HT-29 (cell line): ENCODE measurements at regions not wholly inside any gene's neighbourhood (a gene's known extent, or its start where the extent isn't known, plus 50 kb on each side); places are given as distances from the start of the nearest gene placed in this dataset.

Experiments
- DNase-seq: peaks from one replicate; pipeline ENCODE4 v3.0.0-alpha.2; 2015; ENCODE audit warnings: low spot score

- no peak for DNase-seq
Observed at GRCh38 chr5:9922719-9923118, 292.6 kb upstream of the TAS2R1 start.

GRCh38 chr5:9920697-9921096 is 290.5 kb upstream of the TAS2R1 start:
- peak; percentile 5 for DNase-seq

DNA sequence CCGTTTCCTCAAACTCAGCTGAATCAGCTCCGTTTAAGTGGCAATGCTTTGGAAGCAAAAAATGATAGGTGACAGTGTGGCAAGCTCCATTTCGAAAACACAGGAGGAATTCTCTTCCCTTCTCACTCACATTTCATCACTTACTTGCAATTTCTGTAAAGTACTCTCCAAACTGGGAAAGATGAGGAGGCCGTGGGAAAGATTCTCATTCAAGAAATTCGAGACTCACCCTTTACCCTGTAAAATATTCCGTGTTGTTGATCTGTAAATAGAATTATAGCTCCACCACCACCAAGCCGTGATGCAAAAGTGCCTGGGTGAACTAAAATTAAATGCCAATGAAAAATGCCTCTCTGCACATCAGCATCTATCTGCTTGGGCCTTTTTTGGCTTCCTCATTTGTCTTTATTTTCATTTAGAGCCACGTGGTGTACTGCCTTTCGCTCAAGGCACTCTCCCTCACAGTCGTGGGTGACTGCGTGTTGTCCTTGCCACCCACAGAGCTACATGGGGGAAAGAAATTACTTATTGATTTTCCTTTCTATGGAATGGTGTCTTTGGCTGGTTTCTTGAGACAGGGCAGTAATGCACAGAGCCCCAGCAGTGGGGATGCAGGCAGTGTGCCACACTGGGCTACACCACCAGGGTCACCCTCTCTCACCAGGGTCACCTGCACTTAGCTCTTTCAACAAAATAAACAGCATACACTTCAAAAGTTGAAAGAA is 289.3 kb upstream of the TAS2R1 start:
- no peak for DNase-seq

- no peak for DNase-seq
Observed at GRCh38 chr5:9905661-9906060, 275.5 kb upstream of the TAS2R1 start.

GRCh38 chr5:9903801-9904200 is 273.6 kb upstream of the TAS2R1 start:
- no peak for DNase-seq

DNA sequence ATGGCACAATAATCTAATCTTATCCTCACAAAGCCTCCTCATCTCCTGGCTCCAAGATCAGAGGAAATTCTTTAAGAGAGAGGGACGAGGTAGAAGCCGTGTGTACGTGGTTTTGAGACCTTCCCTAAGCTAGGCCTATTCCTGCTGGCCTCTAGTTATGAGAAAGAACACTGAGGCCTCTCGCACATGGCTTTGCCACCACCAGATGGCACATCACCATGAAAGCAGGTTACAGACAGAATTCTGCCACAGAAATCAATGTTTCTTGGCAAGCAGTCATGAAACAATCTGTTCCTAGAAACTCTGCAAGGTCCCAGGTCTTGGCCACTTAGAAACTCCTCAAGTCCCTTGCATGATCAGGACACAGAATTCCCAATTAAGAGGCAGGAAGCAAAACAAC is 268.2 kb upstream of the TAS2R1 start:
- peak; percentile 64 for DNase-seq

DNA sequence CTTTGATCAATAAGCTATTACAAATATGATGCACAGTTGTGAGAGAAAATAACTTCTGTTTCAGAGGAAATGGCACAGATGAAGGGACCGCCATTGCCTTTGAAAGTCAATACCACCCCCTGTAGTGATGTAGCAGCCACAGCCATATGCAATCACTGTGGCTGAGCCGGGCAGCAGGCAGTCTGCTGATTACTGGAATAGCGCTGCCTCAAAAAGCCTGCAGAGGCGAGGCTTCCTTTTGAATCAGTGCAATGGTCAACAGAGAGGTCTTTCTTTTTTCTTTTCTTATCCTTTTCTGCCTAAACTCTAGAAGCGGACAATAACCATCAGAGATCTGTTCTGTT is 265.1 kb upstream of the TAS2R1 start:
- no peak for DNase-seq

- no peak for DNase-seq
Observed at GRCh38 chr5:9894571-9895301, 264.6 kb upstream of the TAS2R1 start.

GRCh38 chr5:9892696-9893095 is 262.5 kb upstream of the TAS2R1 start:
- DNase-seq: no peak

- no peak for DNase-seq
Observed at GRCh38 chr5:9889511-9889910, 259.4 kb upstream of the TAS2R1 start.

DNA sequence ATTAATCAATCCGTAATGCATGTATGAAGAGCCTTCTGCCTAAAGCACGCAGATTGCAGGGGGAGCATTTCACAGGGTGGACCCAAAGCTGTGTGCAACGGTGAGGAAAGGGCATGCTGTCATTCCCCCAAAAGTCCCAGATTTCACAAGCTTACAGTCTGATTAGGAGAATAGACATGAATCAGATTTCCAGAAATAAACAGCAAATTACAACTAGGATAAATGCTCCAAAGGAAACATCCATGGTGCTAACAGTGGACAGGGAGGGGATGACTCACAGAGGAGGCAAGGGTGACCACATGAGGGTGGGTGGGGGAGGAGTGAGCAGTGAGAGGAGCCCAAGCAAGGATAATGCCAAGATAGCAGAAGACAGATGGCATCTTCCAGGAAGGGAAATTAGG is 258.4 kb upstream of the TAS2R1 start:
- no peak for DNase-seq

GRCh38 chr5:9885164-9885563 is 255.0 kb upstream of the TAS2R1 start:
- no peak for DNase-seq

DNA sequence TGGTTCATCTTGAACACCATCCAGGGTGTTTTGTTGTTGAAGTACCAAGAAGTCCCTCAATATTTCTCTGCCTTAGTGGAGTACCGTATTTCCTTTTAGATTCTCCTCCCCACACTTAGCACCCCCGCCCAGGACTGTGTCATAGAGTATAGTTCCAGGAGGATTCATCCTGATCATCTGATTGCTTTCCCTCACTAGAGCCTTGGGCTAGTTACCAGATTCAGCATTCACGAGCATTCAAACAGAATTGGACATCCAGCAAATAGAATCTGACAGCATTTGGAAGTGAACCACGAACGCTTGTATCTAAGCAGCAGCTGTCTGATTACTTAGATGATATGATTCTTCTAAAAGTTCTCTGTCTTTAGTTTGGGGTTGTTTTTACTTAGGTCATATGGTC is 248.1 kb upstream of the TAS2R1 start:
- DNase-seq: no peak

DNA sequence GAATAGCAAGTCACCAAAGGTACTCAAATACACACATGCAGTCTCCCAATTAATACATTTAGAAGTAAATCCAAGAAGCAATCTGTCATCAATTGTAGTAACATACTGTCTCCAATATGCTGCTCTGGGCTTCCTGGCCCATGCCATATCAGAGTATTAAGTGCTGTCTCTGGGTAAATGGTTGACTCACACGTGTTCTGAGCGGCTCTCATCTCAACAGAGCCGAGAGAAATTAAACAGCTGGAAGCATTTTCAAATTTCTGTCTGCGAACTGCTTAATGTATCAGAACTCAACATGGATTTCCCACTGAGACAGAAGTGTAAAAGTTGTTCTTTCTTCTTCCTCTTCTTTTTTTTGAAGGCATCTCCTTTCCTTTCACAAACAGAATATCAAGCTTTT is 247.3 kb upstream of the TAS2R1 start:
- DNase-seq: no peak

- DNase-seq: no peak
Observed at GRCh38 chr5:9876451-9876850, 246.3 kb upstream of the TAS2R1 start.

DNA sequence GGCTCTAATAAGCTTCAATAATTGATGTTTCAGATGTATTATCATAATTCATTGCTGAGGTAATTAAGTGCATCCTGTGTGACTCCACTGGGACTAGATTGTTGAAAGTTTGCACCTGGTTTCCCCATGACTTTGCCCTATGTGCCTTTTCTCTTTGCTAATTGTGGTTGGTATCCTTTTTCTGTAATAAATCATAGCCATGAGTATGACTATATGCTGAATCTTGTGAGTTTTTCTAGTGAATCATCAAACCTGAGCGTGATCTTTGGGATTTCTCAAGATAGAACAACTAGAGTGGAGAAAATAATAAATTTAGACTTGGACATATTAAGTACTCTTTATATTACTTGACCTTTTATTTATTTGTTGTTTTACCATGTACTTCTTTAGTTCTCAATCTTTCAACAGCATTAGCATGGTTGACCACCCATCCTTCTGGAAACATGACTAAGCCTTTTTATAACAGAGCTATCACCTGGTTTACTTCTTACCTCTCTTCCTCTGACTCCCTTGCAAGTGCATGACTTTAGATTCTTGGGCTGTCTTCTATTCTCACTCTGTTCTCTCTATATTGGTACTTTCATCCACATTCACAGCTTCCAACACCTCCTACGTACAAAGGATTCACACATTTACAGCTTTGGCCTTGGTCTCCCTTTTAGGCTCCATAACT is 239.6 kb upstream of the TAS2R1 start:
- DNase-seq: no peak

DNA sequence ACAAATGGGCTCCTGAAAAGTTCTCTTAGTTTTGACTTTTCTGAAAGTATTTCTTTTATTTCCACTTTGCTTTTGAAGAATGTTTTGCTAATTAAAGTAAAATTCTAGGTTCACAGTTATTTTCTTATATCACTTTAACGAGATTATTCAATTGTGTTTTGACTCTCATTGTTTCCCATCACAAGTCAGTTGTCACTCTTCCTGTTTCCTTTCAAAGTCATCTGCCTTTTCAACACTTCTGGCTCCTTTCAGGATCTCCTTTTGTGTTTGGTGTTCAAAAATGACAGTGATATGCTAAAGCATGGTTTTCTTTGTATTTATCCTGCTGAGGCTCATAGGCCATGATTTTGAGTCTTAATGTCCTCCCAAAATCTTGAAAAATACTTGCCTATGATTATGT is 235.4 kb upstream of the TAS2R1 start:
- no peak for DNase-seq

GRCh38 chr5:9864791-9865190 is 234.6 kb upstream of the TAS2R1 start:
- no peak for DNase-seq

- no peak for DNase-seq
Observed at GRCh38 chr5:9863486-9863885, 233.3 kb upstream of the TAS2R1 start.

DNA sequence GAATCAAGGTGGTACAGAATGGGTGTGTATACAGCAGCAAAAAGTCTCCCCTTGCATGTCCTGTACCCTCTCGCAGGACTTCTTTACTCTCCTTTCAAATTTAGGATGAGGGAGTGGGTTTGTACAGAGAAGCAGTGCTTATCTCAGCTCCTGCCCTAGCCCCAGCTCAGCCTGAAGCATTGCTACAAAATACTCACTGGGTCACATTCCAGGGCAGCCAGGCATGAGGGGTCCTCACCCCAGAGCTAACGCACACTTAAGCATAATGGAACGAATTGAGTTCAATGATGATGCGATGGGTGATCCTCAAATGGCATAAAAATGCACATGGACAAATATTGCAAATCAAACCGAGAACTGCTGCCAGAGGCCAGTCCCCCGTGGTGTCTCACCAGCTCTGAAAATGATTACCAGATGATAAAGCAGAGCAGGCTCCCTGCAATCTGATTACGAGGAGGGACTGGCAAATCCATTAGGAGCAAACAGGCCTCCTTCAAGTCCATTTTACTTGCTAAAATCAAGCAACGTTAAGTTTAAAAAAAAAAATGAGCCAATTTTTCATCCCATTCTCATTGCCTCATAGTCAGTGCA is 231.6 kb upstream of the TAS2R1 start:
- DNase-seq: no peak

DNA sequence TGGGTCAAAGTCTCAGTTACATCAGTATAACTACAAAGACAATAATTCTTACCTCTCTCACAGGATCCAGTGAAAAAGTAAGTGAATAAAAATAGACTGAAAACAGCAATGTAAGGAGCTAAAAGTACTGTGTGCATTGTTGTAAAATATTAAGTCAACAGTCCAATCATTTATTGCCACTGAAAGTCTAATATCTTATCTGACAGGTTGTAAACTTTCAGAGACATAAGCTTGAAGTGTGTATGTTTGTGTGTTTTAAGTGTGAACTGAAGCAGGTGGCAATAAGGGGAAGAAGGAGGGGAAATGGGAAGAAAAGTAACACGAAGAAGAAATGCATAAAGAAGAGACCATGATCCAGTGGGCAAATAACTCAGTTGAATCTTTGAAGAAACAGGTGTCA is 229.7 kb upstream of the TAS2R1 start:
- no peak for DNase-seq

DNA sequence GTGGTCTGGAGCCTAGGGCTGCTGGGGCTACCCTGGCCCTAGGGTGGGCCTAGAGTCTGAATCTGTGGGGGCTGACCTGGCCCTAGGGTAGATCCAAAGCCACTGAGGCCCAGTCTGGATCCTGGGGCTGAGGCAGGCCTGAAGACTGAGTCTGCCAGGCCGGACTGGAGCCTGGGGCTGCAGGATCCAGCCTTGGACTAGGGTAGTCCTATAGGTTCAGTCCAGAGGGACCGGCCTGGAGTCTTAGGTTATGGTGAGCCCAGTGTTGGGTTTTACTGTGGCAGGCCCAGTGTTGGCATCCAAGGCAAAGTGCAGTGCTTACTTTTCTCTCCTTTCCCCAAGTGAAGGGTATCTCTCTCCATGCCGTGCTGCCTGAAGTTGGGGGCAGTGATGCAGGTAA is 227.9 kb upstream of the TAS2R1 start:
- no peak for DNase-seq

- no peak for DNase-seq
Observed at GRCh38 chr5:9853309-9853708, 223.2 kb upstream of the TAS2R1 start.
